ENCODE measurements at regions not wholly inside any gene's neighbourhood (a gene's known extent, or its start where the extent isn't known, plus 50 kb on each side); places are given as distances from the start of the nearest gene placed in this dataset.
A peak's percentile ranks its signal among the peaks of the same experiment; 100 is the strongest.
"Not testable (repeated sequence)": the region's sequence is repeated elsewhere in the genome, so short reads cannot be mapped to it uniquely, and the experiment has no call there.

- H3K27me3 Mint-ChIP-seq, result no peaks in the 10 kb centered on the region
- H3K27ac Mint-ChIP-seq, result no peak overlapping the region
- H3K4me1 Mint-ChIP-seq (ENCODE audit: low read depth), result no peaks in the 10 kb centered on the region
- no peak overlapping the region for H3K4me3 Mint-ChIP-seq
- no peaks in the 10 kb centered on the region for H3K9me3 Mint-ChIP-seq (ENCODE audit: low read depth)
- no peaks in the 10 kb centered on the region for H3K36me3 Mint-ChIP-seq
These were observed 106.4 kb downstream of the CASP12 start for GRCh38 chr11:104791896-104792295.

GRCh38 chr11:104784684-104785460, 113.4 kb downstream of the CASP12 start:
- H3K27me3 Mint-ChIP-seq, result no peaks in the 10 kb centered on the region
- no peak overlapping the region for H3K4me3 Mint-ChIP-seq
- no peaks in the 10 kb centered on the region for H3K36me3 Mint-ChIP-seq
- peaks cover 8% of the 10 kb centered on the region for H3K4me1 Mint-ChIP-seq (ENCODE audit: low read depth)
- H3K27ac Mint-ChIP-seq, result no peak overlapping the region
- no peaks in the 10 kb centered on the region for H3K9me3 Mint-ChIP-seq (ENCODE audit: low read depth)

GRCh38 chr11:104783241-104783640, 115.0 kb downstream of the CASP12 start:
- no peaks in the 10 kb centered on the region for H3K9me3 Mint-ChIP-seq (ENCODE audit: low read depth)
- peaks cover 8% of the 10 kb centered on the region for H3K4me1 Mint-ChIP-seq (ENCODE audit: low read depth)
- no peak overlapping the region for H3K27ac Mint-ChIP-seq
- H3K36me3 Mint-ChIP-seq, result no peaks in the 10 kb centered on the region
- H3K4me3 Mint-ChIP-seq, result no peak overlapping the region
- H3K27me3 Mint-ChIP-seq, result no peaks in the 10 kb centered on the region

- Mint-ChIP-seq H3K4me3 (no peak overlapping the region), H3K36me3 (no peaks in the 10 kb centered on the region), H3K4me1 (ENCODE audit: low read depth) (peaks cover 8% of the 10 kb centered on the region), H3K27ac (no peak overlapping the region), H3K27me3 (no peaks in the 10 kb centered on the region), H3K9me3 (ENCODE audit: low read depth) (no peaks in the 10 kb centered on the region)
These were observed 115.9 kb downstream of the CASP12 start for GRCh38 chr11:104782377-104782754.

- no peak overlapping the region for H3K27ac Mint-ChIP-seq
- peaks cover 8% of the 10 kb centered on the region for H3K4me1 Mint-ChIP-seq (ENCODE audit: low read depth)
- no peak overlapping the region for H3K4me3 Mint-ChIP-seq
- no peaks in the 10 kb centered on the region for H3K9me3 Mint-ChIP-seq (ENCODE audit: low read depth)
- H3K36me3 Mint-ChIP-seq, result no peaks in the 10 kb centered on the region
- no peaks in the 10 kb centered on the region for H3K27me3 Mint-ChIP-seq
These were observed 116.4 kb downstream of the CASP12 start for GRCh38 chr11:104781719-104782376.

GRCh38 chr11:104781037-104781436, 117.2 kb downstream of the CASP12 start:
- H3K36me3 Mint-ChIP-seq, result no peaks in the 10 kb centered on the region
- no peaks in the 10 kb centered on the region for H3K27me3 Mint-ChIP-seq
- no peak overlapping the region for H3K4me3 Mint-ChIP-seq
- peaks cover 8% of the 10 kb centered on the region for H3K4me1 Mint-ChIP-seq (ENCODE audit: low read depth)
- no peak overlapping the region for H3K27ac Mint-ChIP-seq
- H3K9me3 Mint-ChIP-seq (ENCODE audit: low read depth), result no peaks in the 10 kb centered on the region

GRCh38 chr11:104776501-104777170, 121.6 kb downstream of the CASP12 start:
- H3K4me3 Mint-ChIP-seq, result no peak overlapping the region
- H3K27me3 Mint-ChIP-seq, result no peaks in the 10 kb centered on the region
- H3K9me3 Mint-ChIP-seq (ENCODE audit: low read depth), result no peaks in the 10 kb centered on the region
- no peak overlapping the region for H3K27ac Mint-ChIP-seq
- no peaks in the 10 kb centered on the region for H3K36me3 Mint-ChIP-seq
- peaks cover 16% of the 10 kb centered on the region for H3K4me1 Mint-ChIP-seq (ENCODE audit: low read depth)

- Mint-ChIP-seq H3K36me3 (no peaks in the 10 kb centered on the region), H3K27ac (no peak overlapping the region), H3K9me3 (ENCODE audit: low read depth) (no peaks in the 10 kb centered on the region), H3K27me3 (no peaks in the 10 kb centered on the region), H3K4me1 (ENCODE audit: low read depth) (peaks cover 16% of the 10 kb centered on the region), H3K4me3 (no peak overlapping the region)
These were observed 123.7 kb downstream of the CASP12 start for GRCh38 chr11:104774578-104774977.

- Mint-ChIP-seq H3K27me3 (no peaks in the 10 kb centered on the region), H3K9me3 (ENCODE audit: low read depth) (no peaks in the 10 kb centered on the region), H3K4me3 (no peak overlapping the region), H3K4me1 (ENCODE audit: low read depth) (peaks cover 16% of the 10 kb centered on the region), H3K36me3 (no peaks in the 10 kb centered on the region), H3K27ac (peak overlapping the region; percentile 3)
These were observed 125.4 kb downstream of the CASP12 start for GRCh38 chr11:104772806-104773241.

GRCh38 chr11:104771763-104772162, 126.5 kb downstream of the CASP12 start:
- H3K9me3 Mint-ChIP-seq (ENCODE audit: low read depth), result no peaks in the 10 kb centered on the region
- no peaks in the 10 kb centered on the region for H3K27me3 Mint-ChIP-seq
- no peak overlapping the region for H3K4me3 Mint-ChIP-seq
- H3K4me1 Mint-ChIP-seq (ENCODE audit: low read depth), result peaks cover 16% of the 10 kb centered on the region
- H3K27ac Mint-ChIP-seq, result no peak overlapping the region
- H3K36me3 Mint-ChIP-seq, result no peaks in the 10 kb centered on the region

- not testable (repeated sequence) for H3K4me3 Mint-ChIP-seq; H3K9me3 Mint-ChIP-seq (ENCODE audit: low read depth); H3K36me3 Mint-ChIP-seq; H3K27ac Mint-ChIP-seq; H3K27me3 Mint-ChIP-seq
- peaks cover 18% of the 10 kb centered on the region for H3K4me1 Mint-ChIP-seq (ENCODE audit: low read depth)
These were observed 127.2 kb downstream of the CASP12 start for GRCh38 chr11:104771046-104771445.

- no peak overlapping the region for H3K27ac Mint-ChIP-seq
- no peaks in the 10 kb centered on the region for H3K9me3 Mint-ChIP-seq (ENCODE audit: low read depth)
- H3K4me1 Mint-ChIP-seq (ENCODE audit: low read depth), result peaks cover 8% of the 10 kb centered on the region
- no peak overlapping the region for H3K4me3 Mint-ChIP-seq
- no peaks in the 10 kb centered on the region for H3K36me3 Mint-ChIP-seq
- H3K27me3 Mint-ChIP-seq, result no peaks in the 10 kb centered on the region
These were observed 132.7 kb downstream of the CASP12 start for GRCh38 chr11:104765401-104766095.

GRCh38 chr11:104764710-104765045, 133.6 kb downstream of the CASP12 start:
- H3K4me1 Mint-ChIP-seq (ENCODE audit: low read depth), result peaks cover 8% of the 10 kb centered on the region
- peaks cover 8% of the 10 kb centered on the region for H3K9me3 Mint-ChIP-seq (ENCODE audit: low read depth)
- no peak overlapping the region for H3K27ac Mint-ChIP-seq
- peaks cover 6% of the 10 kb centered on the region for H3K36me3 Mint-ChIP-seq
- H3K4me3 Mint-ChIP-seq, result no peak overlapping the region
- H3K27me3 Mint-ChIP-seq, result no peaks in the 10 kb centered on the region

- Mint-ChIP-seq H3K27ac (no peak overlapping the region), H3K36me3 (peaks cover 12% of the 10 kb centered on the region), H3K4me1 (ENCODE audit: low read depth) (peaks cover 8% of the 10 kb centered on the region), H3K9me3 (ENCODE audit: low read depth) (peaks cover 13% of the 10 kb centered on the region), H3K4me3 (no peak overlapping the region), H3K27me3 (no peaks in the 10 kb centered on the region)
These were observed 134.1 kb downstream of the CASP12 start for GRCh38 chr11:104763930-104764709.

Measured in activated naive CD8-positive, alpha-beta T cell (primary cell).